IMR-90 (cell line): ENCODE measurements at regions not wholly inside any gene's neighbourhood (a gene's known extent, or its start where the extent isn't known, plus 50 kb on each side); places are given as distances from the start of the nearest gene placed in this dataset.

Source experiments
- ATAC-seq: fragments of 200-7000 bp; cut with Tn5 transposase; 2 replicates; pipeline ENCODE4 v1.9.1; 2020; ENCODE audit warnings: low read depth, mild to moderate bottlenecking, moderate library complexity
- BruUV-seq: library from RNA; stranded (reverse); fragments of 400-500 nt; replicated peaks from 2 replicates; lab custom pipeline; 2021; lab: Mats Ljungman, UMichigan
- CTCF ChIA-PET: fragments of 300-600 bp; formaldehyde crosslinking; extraction: SDS; loops from one replicate; lab custom pipeline; 2021; ENCODE audit warnings: antibody characterized with exemption; lab: Yijun Ruan, JAX
- POLR2A ChIA-PET: fragments of 300-600 bp; sonication (Branson Sonifier 250); formaldehyde crosslinking; loops from one replicate; lab custom pipeline; 2022; ENCODE audit warnings: antibody characterized with exemption; ENCODE audit not compliant: unreplicated experiment; lab: Charles Lee
- DNase-seq: peaks from one replicate; pipeline ENCODE4 v3.0.0; 2013
- H2AFZ ChIP-seq: replicated peaks from 2 replicates; pipeline ENCODE3; 2013; ENCODE audit warnings: low read length, mild to moderate bottlenecking; ENCODE audit not compliant: poor library complexity
- H2AK5ac ChIP-seq: 2 replicates; pipeline ENCODE4 v1.6.1; 2013; ENCODE audit warnings: low read depth, low read length, inconsistent platforms
- H2AK9ac ChIP-seq: replicated peaks from 2 replicates; pipeline ENCODE3; 2013; ENCODE audit warnings: mild to moderate bottlenecking, low read depth, low read length, moderate library complexity; ENCODE audit not compliant: poor library complexity
- H2BK120ac ChIP-seq: 2 replicates; pipeline ENCODE4 v1.6.1; 2013; ENCODE audit warnings: low read depth, low read length, inconsistent platforms
- H2BK15ac ChIP-seq: 3 replicates; pipeline ENCODE4 v1.6.1; 2013; ENCODE audit warnings: low read depth, low read length, inconsistent platforms
- H2BK20ac ChIP-seq: 2 replicates; pipeline ENCODE4 v1.6.1; 2013; ENCODE audit warnings: low read depth, mild to moderate bottlenecking, inconsistent platforms, low read length, moderate library complexity
- H2BK5ac ChIP-seq: 2 replicates; pipeline ENCODE4 v1.6.1; 2013; ENCODE audit warnings: mild to moderate bottlenecking, low read depth, low read length, inconsistent platforms; ENCODE audit not compliant: poor library complexity, severe bottlenecking
- H3K14ac ChIP-seq: replicated peaks from 2 replicates; pipeline ENCODE4 v1.6.1; 2013; ENCODE audit warnings: low read depth, low read length, inconsistent platforms
- H3K18ac ChIP-seq: 2 replicates; pipeline ENCODE4 v1.6.1; 2013; ENCODE audit warnings: low read depth, low read length, control low read depth
- H3K23ac ChIP-seq: 2 replicates; pipeline ENCODE4 v1.6.1; 2013; ENCODE audit warnings: low read depth, low read length, inconsistent platforms
- H3K27ac ChIP-seq: 2 replicates; pipeline ENCODE4 v1.5.1; 2013; ENCODE audit warnings: mild to moderate bottlenecking, control low read depth, low read length; ENCODE audit not compliant: insufficient read depth
- H3K27me3 ChIP-seq: 2 replicates; pipeline ENCODE4 v1.6.1; 2013; ENCODE audit warnings: low read length; ENCODE audit not compliant: control insufficient read depth, insufficient read depth
- H3K36me3 ChIP-seq: 2 replicates; pipeline ENCODE4 v1.6.1; 2013; ENCODE audit warnings: low read length, mixed read lengths; ENCODE audit not compliant: control insufficient read depth, insufficient read depth
- H3K4ac ChIP-seq: 2 replicates; pipeline ENCODE4 v1.6.1; 2013; ENCODE audit warnings: low read depth, low read length, inconsistent platforms
- H3K4me1 ChIP-seq: 2 replicates; pipeline ENCODE4 v1.6.1; 2013; ENCODE audit warnings: low read length, mixed read lengths; ENCODE audit not compliant: control insufficient read depth, insufficient read depth
- H3K4me2 ChIP-seq: 2 replicates; pipeline ENCODE4 v1.6.1; 2013; ENCODE audit warnings: low read depth, mild to moderate bottlenecking, control low read depth, low read length, moderate library complexity
- H3K4me3 ChIP-seq: 2 replicates; pipeline ENCODE4 v1.5.1; 2013; ENCODE audit warnings: low read depth, mild to moderate bottlenecking, control low read depth, low read length, moderate library complexity; ENCODE audit not compliant: insufficient read depth
- H3K56ac ChIP-seq: 2 replicates; pipeline ENCODE4 v1.6.1; 2013; ENCODE audit warnings: low read length, inconsistent platforms; ENCODE audit not compliant: insufficient read depth; ENCODE audit errors: extremely low read depth
- H3K79me1 ChIP-seq, 2 experiments: 2 replicates each; pipeline ENCODE4 v1.6.1; 2013; ENCODE audit warnings: low read length in 2 of 2, inconsistent platforms in 1 of 2, low read depth in 1 of 2
- H3K9ac ChIP-seq: 2 replicates; pipeline ENCODE4 v1.6.1; 2013; ENCODE audit warnings: low read depth, low read length, control low read depth
- H3K9me1 ChIP-seq: 2 replicates; pipeline ENCODE4 v1.6.1; 2013; ENCODE audit warnings: low read length, inconsistent platforms; ENCODE audit not compliant: insufficient read depth
- H3K9me3 ChIP-seq: 2 replicates; pipeline ENCODE4 v1.6.1; 2013; ENCODE audit warnings: low read length; ENCODE audit not compliant: control insufficient read depth, insufficient read depth
- H4K20me1 ChIP-seq: 2 replicates; pipeline ENCODE4 v1.6.1; 2013; ENCODE audit warnings: low read length, inconsistent platforms; ENCODE audit not compliant: insufficient read depth
- H4K5ac ChIP-seq: 2 replicates; pipeline ENCODE4 v1.6.1; 2013; ENCODE audit warnings: mild to moderate bottlenecking, low read depth, low read length, control low read depth
- H4K8ac ChIP-seq, 2 experiments: 2 replicates each; pipeline ENCODE4 v1.6.1; 2013; ENCODE audit warnings: low read depth in 2 of 2, low read length in 2 of 2, control low read depth in 1 of 2, inconsistent platforms in 1 of 2
- H4K91ac ChIP-seq: 2 replicates; pipeline ENCODE4 v1.6.1; 2013; ENCODE audit warnings: low read depth, low read length, inconsistent platforms; ENCODE audit not compliant: insufficient read depth
- BHLHE40 ChIP-seq: fragments of 150-350 bp; IDR thresholded peaks from 2 replicates; pipeline ENCODE4 v1.6.1; 2016; ENCODE audit warnings: mild to moderate bottlenecking, low read depth, low read length
- FOS ChIP-seq: fragments of 150-350 bp; IDR thresholded peaks from 2 replicates; pipeline ENCODE4 v1.6.1; 2016; ENCODE audit warnings: low read depth, low read length
- MAFK ChIP-seq: IDR thresholded peaks from 2 replicates; pipeline ENCODE4 v1.6.1; 2012; ENCODE audit warnings: low read depth, low read length, improper control_type of control experiment
- MAZ ChIP-seq: IDR thresholded peaks from 2 replicates; pipeline ENCODE4 v1.6.1; 2012; ENCODE audit warnings: low read depth, mild to moderate bottlenecking, low read length, improper control_type of control experiment, moderate library complexity, borderline replicate concordance
- MXI1 ChIP-seq: IDR thresholded peaks from 2 replicates; pipeline ENCODE4 v1.6.1; 2012; ENCODE audit warnings: low read depth, mild to moderate bottlenecking, low read length, moderate library complexity, borderline replicate concordance
- POLR2A ChIP-seq: IDR thresholded peaks from 2 replicates; pipeline ENCODE4 v1.6.1; 2012; ENCODE audit warnings: mild to moderate bottlenecking, low read depth, low read length
- RFX5 ChIP-seq: IDR thresholded peaks from 2 replicates; pipeline ENCODE4 v1.8.0; 2012; ENCODE audit warnings: low read depth, mild to moderate bottlenecking, low read length, moderate library complexity
- SMC3 ChIP-seq: fragments of 150-350 bp; IDR thresholded peaks from 2 replicates; pipeline ENCODE4 v1.6.1; 2016; ENCODE audit warnings: low read depth, mild to moderate bottlenecking, antibody characterized with exemption, low read length, moderate library complexity
- WGBS, 2 experiments: methylation state at CpG; one replicate each; pipeline versions ENCODE4 v1.1.5 to v1.1.7; 2013; ENCODE audit warnings: missing lambda C conversion rate in 2 of 2; ENCODE audit not compliant: insufficient read length in 1 of 2; ENCODE audit errors: extremely low coverage in 2 of 2; 5-methylcytosine and 5-hydroxymethylcytosine counted together
- dilution Hi-C: fragments of 300-500 bp; cut with HindIII; formaldehyde crosslinking; loops from one replicate; pipeline ENCODE4 v1.14.3; 2018; ENCODE audit warnings: low sequenced_read_pairs; ENCODE audit not compliant: unreplicated experiment
- in situ Hi-C: fragments of 300-500 bp; cut with MboI; formaldehyde crosslinking; loops from 3 replicates; pipeline ENCODE4 v1.14.3; 2019; ENCODE audit warnings: low sequenced_read_pairs, inconsistent platforms, mixed read lengths
- intact Hi-C: fragments of 100-400 bp; cut with micrococcal nuclease; formaldehyde crosslinking; loops from 2 replicates; pipeline ENCODE4 v1.10.0; 2022
- TF ChIP-seq, protein P1 (sequence below): fragments of 150-350 bp; IDR thresholded peaks from 2 replicates; pipeline ENCODE4 v1.6.1; 2016; ENCODE audit warnings: low read depth, mild to moderate bottlenecking, low read length, moderate library complexity, borderline replicate concordance

DNA sequence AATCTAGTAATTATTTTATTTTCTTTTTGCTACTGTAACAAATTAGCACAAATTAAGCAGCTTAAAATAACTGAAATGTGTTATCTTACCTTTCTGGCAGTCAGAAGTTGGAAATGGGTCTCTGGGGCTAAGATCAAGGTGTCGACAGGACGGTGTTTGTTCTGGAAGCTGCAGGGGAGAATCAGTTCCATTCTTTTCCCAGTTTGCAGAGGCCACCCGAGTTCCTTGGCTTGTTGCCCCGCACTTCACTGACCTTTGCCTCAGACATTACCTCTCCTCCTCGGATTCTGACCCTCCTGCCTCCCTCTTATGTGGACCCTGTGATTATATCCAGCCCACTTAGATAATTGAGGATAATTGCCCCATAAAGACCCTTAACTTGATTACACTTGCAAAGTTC is 61.0 kb upstream of the MAF start:
- Histone ChIP-seq H2AK9ac (no peak overlapping the region), H2AFZ (no peak overlapping the region), H3K18ac (no peak overlapping the region), H2AK5ac (no peak overlapping the region), H3K56ac (no peak overlapping the region), H3K79me1 (no peaks in the 10 kb centered on the region), H4K8ac (no peak overlapping the region), H3K9me1 (no peaks in the 10 kb centered on the region; the same call in 1 of the 2 replicates), H2BK15ac (no peak overlapping the region), H3K36me3 (no peaks in the 10 kb centered on the region), H3K9ac (no peak overlapping the region), H2BK120ac (no peak overlapping the region), H4K91ac (no peak overlapping the region), H4K20me1 (no peaks in the 10 kb centered on the region), H3K23ac (no peak overlapping the region), H4K5ac (no peak overlapping the region), H2BK20ac (no peak overlapping the region), H3K4ac (no peak overlapping the region), H2BK5ac (no peak overlapping the region), H3K4me1 (no peaks in the 10 kb centered on the region), H3K4me2 (no peak overlapping the region), H3K9me3 (peaks cover 20% of the 10 kb centered on the region), H3K14ac (no peak overlapping the region), H3K27me3 (no peaks in the 10 kb centered on the region), H3K4me3 (no peak overlapping the region), H3K27ac (no peak overlapping the region)
- 40% methylated on average over 1 of the region's 5 CpGs; no CpG with 5 or more reads in 1 of the 2 experiments for WGBS, 2 experiments
- BruUV-seq: no TSS peak
- POLR2A ChIA-PET: no interaction called here
- ATAC-seq (no peak), DNase-seq (no peak)
- intact Hi-C loops (no loop called here), dilution Hi-C loops (no loop called here), in situ Hi-C loops (no loop called here)
- TF ChIP-seq BHLHE40 (no peak), MAFK (no peak), RFX5 (no peak), SMC3 (no peak), FOS (no peak), POLR2A (no peak), MXI1 (no peak), MAZ (no peak)
- TF ChIP-seq, protein P1, sequence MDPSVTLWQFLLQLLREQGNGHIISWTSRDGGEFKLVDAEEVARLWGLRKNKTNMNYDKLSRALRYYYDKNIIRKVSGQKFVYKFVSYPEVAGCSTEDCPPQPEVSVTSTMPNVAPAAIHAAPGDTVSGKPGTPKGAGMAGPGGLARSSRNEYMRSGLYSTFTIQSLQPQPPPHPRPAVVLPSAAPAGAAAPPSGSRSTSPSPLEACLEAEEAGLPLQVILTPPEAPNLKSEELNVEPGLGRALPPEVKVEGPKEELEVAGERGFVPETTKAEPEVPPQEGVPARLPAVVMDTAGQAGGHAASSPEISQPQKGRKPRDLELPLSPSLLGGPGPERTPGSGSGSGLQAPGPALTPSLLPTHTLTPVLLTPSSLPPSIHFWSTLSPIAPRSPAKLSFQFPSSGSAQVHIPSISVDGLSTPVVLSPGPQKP: no peak
- CTCF ChIA-PET: interaction anchor here (0.5 kb wide), 1 partner anchor 59 kb away, joined by 3 read pairs; no protein-coding TSS in a partner anchor
